ENCODE measurements at regions not wholly inside any gene's neighbourhood (a gene's known extent, or its start where the extent isn't known, plus 50 kb on each side); places are given as distances from the start of the nearest gene placed in this dataset.

GRCh38 chr2:59570818-59571217 lies 982.6 kb downstream of the BCL11A start:
- no peaks in the 10 kb centered on the region for H3K36me3 Mint-ChIP-seq (ENCODE audit: low read depth)
- H3K4me3 Mint-ChIP-seq (ENCODE audit: low read depth) = no peak overlapping the region
- no peaks in the 10 kb centered on the region for H3K27me3 Mint-ChIP-seq (ENCODE audit: low read depth)
- no peaks in the 10 kb centered on the region for H3K9me3 Mint-ChIP-seq
- H3K4me1 Mint-ChIP-seq (ENCODE audit: low read depth) = no peaks in the 10 kb centered on the region
- DNase-seq (ENCODE audit: low spot score) = no peak
- H3K27ac Mint-ChIP-seq = no peak overlapping the region
- intact Hi-C loops (cut with micrococcal nuclease) = no loop called here

GRCh38 chr2:59569124-59569523 lies 984.3 kb downstream of the BCL11A start:
- no peaks in the 10 kb centered on the region for H3K9me3 Mint-ChIP-seq
- no peaks in the 10 kb centered on the region for H3K36me3 Mint-ChIP-seq (ENCODE audit: low read depth)
- no peaks in the 10 kb centered on the region for H3K4me1 Mint-ChIP-seq (ENCODE audit: low read depth)
- no peaks in the 10 kb centered on the region for H3K27me3 Mint-ChIP-seq (ENCODE audit: low read depth)
- no peak for DNase-seq (ENCODE audit: low spot score)
- intact Hi-C loops (cut with micrococcal nuclease) = no loop called here
- H3K27ac Mint-ChIP-seq = no peak overlapping the region
- no peak overlapping the region for H3K4me3 Mint-ChIP-seq (ENCODE audit: low read depth)

GRCh38 chr2:59568461-59568860 lies 985.0 kb downstream of the BCL11A start:
- no peaks in the 10 kb centered on the region for H3K27me3 Mint-ChIP-seq (ENCODE audit: low read depth)
- no peak for DNase-seq (ENCODE audit: low spot score)
- no peak overlapping the region for H3K27ac Mint-ChIP-seq
- H3K4me3 Mint-ChIP-seq (ENCODE audit: low read depth) = no peak overlapping the region
- H3K4me1 Mint-ChIP-seq (ENCODE audit: low read depth) = no peaks in the 10 kb centered on the region
- no peaks in the 10 kb centered on the region for H3K9me3 Mint-ChIP-seq
- no peaks in the 10 kb centered on the region for H3K36me3 Mint-ChIP-seq (ENCODE audit: low read depth)
- intact Hi-C loops (cut with micrococcal nuclease) = no loop called here

DNA sequence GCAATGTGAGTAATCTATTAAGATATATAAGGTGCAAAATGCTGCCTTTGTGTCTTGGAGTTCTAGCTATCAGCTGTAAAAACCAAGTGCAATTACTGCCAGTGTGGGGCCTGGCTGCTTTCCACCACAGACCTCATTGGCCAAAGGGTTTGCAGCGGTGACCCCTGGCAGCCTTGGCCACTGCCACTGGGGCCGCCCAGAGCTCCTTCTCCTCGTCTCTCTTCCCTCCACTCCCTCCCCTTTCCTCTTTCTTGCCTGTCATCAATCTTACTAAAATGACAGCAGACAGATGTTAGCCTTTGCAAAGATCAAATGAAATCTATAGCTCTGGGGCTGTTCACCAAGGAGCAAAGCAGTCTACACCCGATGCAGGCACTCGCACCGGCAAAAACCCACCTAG lies 986.3 kb downstream of the BCL11A start:
- intact Hi-C loops (cut with micrococcal nuclease) = no loop called here
- Mint-ChIP-seq H3K36me3 (ENCODE audit: low read depth) (no peaks in the 10 kb centered on the region), H3K4me1 (ENCODE audit: low read depth) (no peaks in the 10 kb centered on the region), H3K4me3 (ENCODE audit: low read depth) (no peak overlapping the region), H3K27ac (no peak overlapping the region), H3K27me3 (ENCODE audit: low read depth) (no peaks in the 10 kb centered on the region), H3K9me3 (no peaks in the 10 kb centered on the region)
- DNase-seq (ENCODE audit: low spot score) = no peak

GRCh38 chr2:59566739-59567138 lies 986.7 kb downstream of the BCL11A start:
- H3K27ac Mint-ChIP-seq = no peak overlapping the region
- DNase-seq (ENCODE audit: low spot score) = no peak

GRCh38 chr2:59561281-59561680 lies 992.2 kb downstream of the BCL11A start:
- intact Hi-C loops (cut with micrococcal nuclease) = no loop called here
- no peak for DNase-seq (ENCODE audit: low spot score)
- no peaks in the 10 kb centered on the region for H3K4me1 Mint-ChIP-seq (ENCODE audit: low read depth)
- H3K36me3 Mint-ChIP-seq (ENCODE audit: low read depth) = no peaks in the 10 kb centered on the region
- no peak overlapping the region for H3K4me3 Mint-ChIP-seq (ENCODE audit: low read depth)
- H3K27ac Mint-ChIP-seq = no peak overlapping the region
- H3K9me3 Mint-ChIP-seq = no peaks in the 10 kb centered on the region
- H3K27me3 Mint-ChIP-seq (ENCODE audit: low read depth) = no peaks in the 10 kb centered on the region

More at GRCh38 chr2:59566739-59567138, 986.7 kb downstream of the BCL11A start:
- Mint-ChIP-seq H3K4me3 (ENCODE audit: low read depth) (no peak overlapping the region), H3K9me3 (no peaks in the 10 kb centered on the region), H3K36me3 (ENCODE audit: low read depth) (no peaks in the 10 kb centered on the region), H3K4me1 (ENCODE audit: low read depth) (no peaks in the 10 kb centered on the region), H3K27me3 (ENCODE audit: low read depth) (no peaks in the 10 kb centered on the region)
- intact Hi-C loops (cut with micrococcal nuclease) = no loop called here

DNA sequence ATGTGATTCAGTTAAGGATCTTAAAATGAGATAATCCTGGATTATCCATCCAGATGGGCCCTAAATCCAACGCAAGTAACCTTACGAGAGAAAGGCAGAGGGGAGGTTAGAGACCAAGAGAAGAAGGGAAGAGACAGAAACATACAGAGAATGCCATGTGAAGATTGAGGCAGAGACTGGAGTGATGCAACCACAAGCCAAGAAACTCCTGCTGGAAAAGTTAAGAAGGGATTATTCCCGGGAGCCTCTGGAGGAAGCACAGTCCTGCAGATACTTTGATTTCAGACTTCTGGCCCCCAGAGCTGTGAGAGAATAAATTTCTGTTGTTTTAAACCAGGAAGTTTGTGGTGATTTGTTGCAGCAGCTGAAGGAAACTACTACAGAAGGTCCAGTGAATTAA lies 992.7 kb downstream of the BCL11A start:
- H3K4me1 Mint-ChIP-seq (ENCODE audit: low read depth) = no peaks in the 10 kb centered on the region
- no peak overlapping the region for H3K4me3 Mint-ChIP-seq (ENCODE audit: low read depth)
- no peak overlapping the region for H3K27ac Mint-ChIP-seq
- intact Hi-C loops (cut with micrococcal nuclease) = no loop called here
- H3K27me3 Mint-ChIP-seq (ENCODE audit: low read depth) = no peaks in the 10 kb centered on the region
- DNase-seq (ENCODE audit: low spot score) = no peak
- H3K36me3 Mint-ChIP-seq (ENCODE audit: low read depth) = no peaks in the 10 kb centered on the region
- H3K9me3 Mint-ChIP-seq = no peaks in the 10 kb centered on the region

DNA sequence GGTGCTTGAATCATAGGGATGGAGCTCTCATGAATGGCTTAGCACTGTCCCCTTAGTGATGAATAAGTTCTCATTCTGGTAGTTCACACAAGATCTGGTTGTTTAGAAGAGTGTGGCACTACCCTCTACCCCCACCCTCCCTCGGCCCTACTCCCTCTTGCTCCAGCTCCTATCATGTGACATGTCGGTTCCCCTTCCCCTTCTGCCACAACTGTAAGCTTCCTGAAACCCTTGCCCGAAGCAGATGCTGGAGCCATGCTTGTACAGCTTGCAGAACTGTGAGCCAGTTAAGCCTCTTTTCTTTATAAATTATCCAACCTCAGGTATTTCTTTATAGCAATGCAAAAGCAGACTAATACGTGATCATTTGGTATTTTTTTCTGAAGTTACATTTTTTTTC lies 1012.6 kb downstream of the BCL11A start:
- Mint-ChIP-seq H3K9me3 (no peaks in the 10 kb centered on the region), H3K4me1 (ENCODE audit: low read depth) (no peaks in the 10 kb centered on the region), H3K4me3 (ENCODE audit: low read depth) (no peak overlapping the region), H3K27me3 (ENCODE audit: low read depth) (no peaks in the 10 kb centered on the region), H3K36me3 (ENCODE audit: low read depth) (no peaks in the 10 kb centered on the region), H3K27ac (no peak overlapping the region)
- DNase-seq (ENCODE audit: low spot score) = no peak
- intact Hi-C loops (cut with micrococcal nuclease) = no loop called here

DNA sequence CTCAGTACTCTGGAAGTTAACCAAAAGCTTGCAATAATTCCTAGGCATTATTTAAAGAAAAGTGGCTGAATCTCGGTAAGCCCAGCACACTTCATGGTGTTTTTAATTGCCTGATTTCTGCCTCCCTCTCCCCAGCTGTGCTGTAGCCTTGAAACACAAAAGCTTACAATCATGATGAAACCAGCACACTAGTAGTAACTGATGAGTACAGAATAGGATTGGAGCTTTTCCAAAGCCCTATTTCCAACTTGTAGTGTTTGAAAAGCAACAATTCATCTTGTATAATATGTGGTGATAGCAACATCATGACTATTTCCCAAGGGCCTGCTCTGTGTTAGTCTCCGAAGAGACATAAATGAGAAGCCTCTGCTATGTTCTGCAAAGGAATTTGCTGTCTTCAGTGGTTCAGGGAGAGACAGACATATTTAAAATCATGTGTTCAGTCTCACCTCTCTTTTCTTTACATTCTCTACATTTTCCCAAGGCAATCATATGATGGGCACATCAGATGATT lies 1015.0 kb downstream of the BCL11A start:
- Mint-ChIP-seq H3K27me3 (ENCODE audit: low read depth) (no peaks in the 10 kb centered on the region), H3K4me3 (ENCODE audit: low read depth) (no peak overlapping the region), H3K27ac (no peak overlapping the region), H3K4me1 (ENCODE audit: low read depth) (no peaks in the 10 kb centered on the region), H3K9me3 (no peaks in the 10 kb centered on the region), H3K36me3 (ENCODE audit: low read depth) (no peaks in the 10 kb centered on the region)
- intact Hi-C loops (cut with micrococcal nuclease) = no loop called here
- no peak for DNase-seq (ENCODE audit: low spot score)

GRCh38 chr2:59532808-59533207 lies 1020.6 kb downstream of the BCL11A start:
- H3K4me3 Mint-ChIP-seq (ENCODE audit: low read depth) = no peak overlapping the region
- intact Hi-C loops (cut with micrococcal nuclease) = no loop called here
- H3K27me3 Mint-ChIP-seq (ENCODE audit: low read depth) = no peaks in the 10 kb centered on the region
- H3K27ac Mint-ChIP-seq = no peak overlapping the region
- H3K4me1 Mint-ChIP-seq (ENCODE audit: low read depth) = no peaks in the 10 kb centered on the region
- no peak for DNase-seq (ENCODE audit: low spot score)
- no peaks in the 10 kb centered on the region for H3K36me3 Mint-ChIP-seq (ENCODE audit: low read depth)
- no peaks in the 10 kb centered on the region for H3K9me3 Mint-ChIP-seq

- H3K9me3 Mint-ChIP-seq = no peaks in the 10 kb centered on the region
- no peaks in the 10 kb centered on the region for H3K27me3 Mint-ChIP-seq (ENCODE audit: low read depth)
- DNase-seq (ENCODE audit: low spot score) = no peak
- intact Hi-C loops (cut with micrococcal nuclease) = no loop called here
- H3K4me3 Mint-ChIP-seq (ENCODE audit: low read depth) = no peak overlapping the region
- H3K4me1 Mint-ChIP-seq (ENCODE audit: low read depth) = no peaks in the 10 kb centered on the region
- H3K36me3 Mint-ChIP-seq (ENCODE audit: low read depth) = no peaks in the 10 kb centered on the region
- no peak overlapping the region for H3K27ac Mint-ChIP-seq
Observed at GRCh38 chr2:59530258-59530657, 1023.2 kb downstream of the BCL11A start.

DNA sequence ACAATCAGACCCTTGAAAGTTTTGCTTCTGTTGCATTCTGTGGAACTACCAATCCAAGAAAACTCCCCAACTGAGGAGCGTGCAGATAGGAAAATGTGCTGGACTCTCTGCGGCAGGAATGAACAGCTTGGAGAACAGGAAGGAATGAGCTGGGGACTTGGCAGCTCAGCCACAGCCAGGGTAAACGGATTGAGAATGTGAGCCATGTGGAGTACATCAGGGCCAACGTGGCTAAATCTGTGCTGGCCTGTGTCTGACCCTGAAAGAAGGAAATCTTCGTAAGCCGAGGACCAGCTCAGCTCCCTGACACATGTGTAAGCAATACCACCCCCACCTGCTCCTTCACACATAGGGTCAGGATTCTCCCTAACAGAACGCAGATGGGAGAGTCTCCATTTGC lies 1023.7 kb downstream of the BCL11A start:
- Mint-ChIP-seq H3K4me1 (ENCODE audit: low read depth) (no peaks in the 10 kb centered on the region), H3K27me3 (ENCODE audit: low read depth) (no peaks in the 10 kb centered on the region), H3K27ac (no peak overlapping the region), H3K9me3 (no peaks in the 10 kb centered on the region), H3K4me3 (ENCODE audit: low read depth) (no peak overlapping the region), H3K36me3 (ENCODE audit: low read depth) (no peaks in the 10 kb centered on the region)
- DNase-seq (ENCODE audit: low spot score) = no peak
- intact Hi-C loops (cut with micrococcal nuclease) = no loop called here

- Mint-ChIP-seq H3K27ac (no peak overlapping the region), H3K4me1 (ENCODE audit: low read depth) (no peaks in the 10 kb centered on the region), H3K36me3 (ENCODE audit: low read depth) (no peaks in the 10 kb centered on the region), H3K9me3 (no peaks in the 10 kb centered on the region), H3K27me3 (ENCODE audit: low read depth) (no peaks in the 10 kb centered on the region), H3K4me3 (ENCODE audit: low read depth) (no peak overlapping the region)
- DNase-seq (ENCODE audit: low spot score) = no peak
- intact Hi-C loops (cut with micrococcal nuclease) = no loop called here
Observed at GRCh38 chr2:59528525-59528924, 1024.9 kb downstream of the BCL11A start.

GRCh38 chr2:59502981-59503380 lies 1050.5 kb downstream of the BCL11A start:
- intact Hi-C loops (cut with micrococcal nuclease) = no loop called here
- Mint-ChIP-seq H3K27ac (no peak overlapping the region), H3K27me3 (ENCODE audit: low read depth) (no peaks in the 10 kb centered on the region), H3K36me3 (ENCODE audit: low read depth) (no peaks in the 10 kb centered on the region), H3K4me3 (ENCODE audit: low read depth) (no peak overlapping the region), H3K9me3 (peaks cover 2% of the 10 kb centered on the region), H3K4me1 (ENCODE audit: low read depth) (no peaks in the 10 kb centered on the region)
- DNase-seq (ENCODE audit: low spot score) = no peak
